Transverse colon (tissue), 3 donors: ENCODE measurements at regions not wholly inside any gene's neighbourhood (a gene's known extent, or its start where the extent isn't known, plus 50 kb on each side); places are given as distances from the start of the nearest gene placed in this dataset.

Source experiments
- CTCF ChIP-seq, 5 experiments: fragments of 200-600 bp in 3 of 5; fragments of 450-650 bp in 2 of 5; sonication (generic) in 3 of 5; IDR thresholded peaks; 1 replicate in 2 of 5; 2 replicates in 3 of 5; pipeline ENCODE4 v1.5.1; 2016 to 2017; ENCODE audit warnings: antibody characterized with exemption in 5 of 5, inconsistent platforms in 3 of 5, mild to moderate bottlenecking in 2 of 5, moderate library complexity in 1 of 5
- POLR2A ChIP-seq: fragments of 450-650 bp; IDR thresholded peaks from one replicate; pipeline ENCODE4 v1.6.1; 2016; ENCODE audit warnings: antibody characterized with exemption, mild to moderate bottlenecking, moderate library complexity

- TF ChIP-seq CTCF (IDR thresholded peaks at IDR 0.05) (no peak), POLR2A (no peak)
Observed at GRCh38 chr1:239458144-239458500, 71.8 kb downstream of the CHRM3 start.
